ENCODE measurements at regions not wholly inside any gene's neighbourhood (a gene's known extent, or its start where the extent isn't known, plus 50 kb on each side); places are given as distances from the start of the nearest gene placed in this dataset.

GRCh38 chr3:74814181-74814580 is 199.7 kb upstream of the CNTN3 start:
- no peak overlapping the region for H3K56ac ChIP-seq (replicated peaks; ENCODE audit: insufficient read length, low read depth, low read length)
- no peaks in the 10 kb centered on the region for H3K27me3 ChIP-seq (replicated peaks in 1 of 4; ENCODE audit: control insufficient read depth in 3 of 4, extremely low read depth in 1 of 4, insufficient read depth in 3 of 4, low read length in 3 of 4)
- H2AFZ ChIP-seq (ENCODE audit: low read length) = no peak overlapping the region
- ChIA-PET CTCF (ENCODE audit: partially characterized antibody) (no interaction called here), POLR2A (ENCODE audit: partially characterized antibody) (no interaction called here)
- H3K27ac ChIP-seq (ENCODE audit: low read depth, low read length) = no peak overlapping the region
- no peaks in the 10 kb centered on the region for H3K36me3 ChIP-seq (ENCODE audit: control insufficient read depth in 2 of 4, insufficient read depth in 4 of 4, low read length in 3 of 4)
- H3K4me1 ChIP-seq (replicated peaks in 1 of 4; ENCODE audit: control insufficient read depth in 3 of 4, insufficient read depth in 4 of 4, low read length in 3 of 4) = no peaks in the 10 kb centered on the region
- no peak overlapping the region for H3K4me2 ChIP-seq (ENCODE audit: insufficient read depth in 1 of 2, low read depth in 2 of 2, low read length in 2 of 2)
- H4K20me1 ChIP-seq (replicated peaks in 1 of 2; ENCODE audit: control insufficient read depth in 1 of 2, insufficient read depth in 2 of 2, low read length in 2 of 2) = no peaks in the 10 kb centered on the region
- no peak overlapping the region for H2BK5ac ChIP-seq (ENCODE audit: low read depth, low read length)
- H3K79me1 ChIP-seq (ENCODE audit: low read depth, low read length) = no peaks in the 10 kb centered on the region
- no peaks in the 10 kb centered on the region for H3K9me3 ChIP-seq (ENCODE audit: insufficient read depth in 2 of 2, low read depth in 1 of 2, low read length in 1 of 2)
- H4K8ac ChIP-seq (ENCODE audit: extremely low read depth, insufficient read depth, low read length) = no peak overlapping the region
- TF ChIP-seq RNF2 (IDR thresholded peaks at IDR 0.05; ENCODE audit: borderline replicate concordance, low read depth, low read length, missing control alignments, poor library complexity, severe bottlenecking) (no peak), CREB1 (IDR thresholded peaks at IDR 0.05) (no peak), NRF1 (IDR thresholded peaks at IDR 0.05; ENCODE audit: low read depth, low read length) (no peak), CTCF (IDR thresholded peaks at IDR 0.05; ENCODE audit: control extremely low read depth in 1 of 3, insufficient read depth in 1 of 3, low read depth in 1 of 3, low read length in 3 of 3) (no peak), KDM4A (IDR thresholded peaks at IDR 0.05; ENCODE audit: low read depth, low read length, severe bottlenecking) (no peak)
- H3K23ac ChIP-seq (ENCODE audit: insufficient read length) = no peak overlapping the region
- FAIRE-seq = no peak
- H4K5ac ChIP-seq (ENCODE audit: insufficient read length, low read depth, low read length) = no peak overlapping the region
- no peak overlapping the region for H2BK20ac ChIP-seq (ENCODE audit: low read length)
- no peak overlapping the region for H3K14ac ChIP-seq (ENCODE audit: insufficient read length)
- no peaks in the 10 kb centered on the region for H3K23me2 ChIP-seq (ENCODE audit: low read depth, low read length)
- H2BK120ac ChIP-seq (replicated peaks; ENCODE audit: low read depth, low read length) = no peak overlapping the region
- no peak overlapping the region for H3K4me3 ChIP-seq (ENCODE audit: extremely low read depth in 1 of 4, insufficient read depth in 2 of 4, low read depth in 3 of 4, low read length in 4 of 4)
- no peak overlapping the region for H3K4ac ChIP-seq (replicated peaks; ENCODE audit: insufficient read length, low read depth, low read length)
- 92% methylated on average over 3 of the region's 3 CpGs; no CpG with 5 or more reads in 1 of the 2 experiments for WGBS, 2 experiments (ENCODE audit: extremely low coverage in 1 of 2, insufficient coverage in 1 of 2, insufficient read length in 1 of 2, insufficient replicate concordance in 2 of 2, low coverage in 1 of 2, low lambda C conversion rate in 2 of 2, missing lambda C conversion rate in 1 of 2)
- no peaks in the 10 kb centered on the region for H3K79me2 ChIP-seq (ENCODE audit: control insufficient read depth in 1 of 2, insufficient read depth in 2 of 2, low read length in 2 of 2)
- no peak overlapping the region for H2BK15ac ChIP-seq (ENCODE audit: low read length)
- H3K9ac ChIP-seq (replicated peaks in 1 of 4; ENCODE audit: extremely low read depth in 1 of 4, low read depth in 3 of 4, low read length in 3 of 4) = no peak overlapping the region
- H2AK5ac ChIP-seq (ENCODE audit: low read depth, low read length) = no peak overlapping the region
- no peak overlapping the region for H2BK12ac ChIP-seq (ENCODE audit: low read depth, low read length)
- H3K18ac ChIP-seq (ENCODE audit: extremely low read depth, low read length) = no peak overlapping the region
- no peak overlapping the region for H4K91ac ChIP-seq (replicated peaks; ENCODE audit: insufficient read length, low read length)
- DNase-seq (ENCODE audit: low read depth in 1 of 2, low spot score in 2 of 2) = no peak
